ENCODE measurements at regions not wholly inside any gene's neighbourhood (a gene's known extent, or its start where the extent isn't known, plus 50 kb on each side); places are given as distances from the start of the nearest gene placed in this dataset.

DNA sequence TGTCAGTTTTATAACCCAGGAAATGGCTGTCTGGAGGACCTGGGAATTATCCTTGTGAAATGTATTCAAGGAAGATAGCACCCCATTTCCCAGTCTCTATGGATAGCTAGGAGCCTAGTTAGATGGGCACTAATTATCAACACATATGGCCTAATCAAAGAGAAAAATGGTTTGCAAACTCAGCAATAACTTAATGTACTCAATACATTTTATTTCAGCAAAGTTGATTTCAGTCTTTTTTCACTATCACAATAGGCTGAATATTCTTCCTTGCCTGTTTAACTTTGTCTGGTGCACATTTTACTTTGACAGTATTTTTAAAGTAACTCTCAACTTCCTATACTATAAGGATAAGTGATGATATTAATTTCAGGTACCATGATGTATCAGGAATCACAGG, 756.3 kb downstream of the CCDC85A start:
- ChIA-PET CTCF (no interaction called here), POLR2A (no interaction called here)
- TF ChIP-seq, protein P1, sequence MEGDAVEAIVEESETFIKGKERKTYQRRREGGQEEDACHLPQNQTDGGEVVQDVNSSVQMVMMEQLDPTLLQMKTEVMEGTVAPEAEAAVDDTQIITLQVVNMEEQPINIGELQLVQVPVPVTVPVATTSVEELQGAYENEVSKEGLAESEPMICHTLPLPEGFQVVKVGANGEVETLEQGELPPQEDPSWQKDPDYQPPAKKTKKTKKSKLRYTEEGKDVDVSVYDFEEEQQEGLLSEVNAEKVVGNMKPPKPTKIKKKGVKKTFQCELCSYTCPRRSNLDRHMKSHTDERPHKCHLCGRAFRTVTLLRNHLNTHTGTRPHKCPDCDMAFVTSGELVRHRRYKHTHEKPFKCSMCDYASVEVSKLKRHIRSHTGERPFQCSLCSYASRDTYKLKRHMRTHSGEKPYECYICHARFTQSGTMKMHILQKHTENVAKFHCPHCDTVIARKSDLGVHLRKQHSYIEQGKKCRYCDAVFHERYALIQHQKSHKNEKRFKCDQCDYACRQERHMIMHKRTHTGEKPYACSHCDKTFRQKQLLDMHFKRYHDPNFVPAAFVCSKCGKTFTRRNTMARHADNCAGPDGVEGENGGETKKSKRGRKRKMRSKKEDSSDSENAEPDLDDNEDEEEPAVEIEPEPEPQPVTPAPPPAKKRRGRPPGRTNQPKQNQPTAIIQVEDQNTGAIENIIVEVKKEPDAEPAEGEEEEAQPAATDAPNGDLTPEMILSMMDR (IDR thresholded peaks at IDR 0.05; ENCODE audit: unreplicated experiment), result no peak
- DNase-seq (ENCODE audit: unreplicated experiment), result no peak
- Mint-ChIP-seq H3K27ac (ENCODE audit: low read depth, unreplicated experiment) (no peak overlapping the region), H3K9me3 (ENCODE audit: unreplicated experiment) (no peaks in the 10 kb centered on the region), H3K4me1 (ENCODE audit: insufficient read depth, unreplicated experiment) (no peaks in the 10 kb centered on the region), H3K27me3 (ENCODE audit: insufficient read depth, unreplicated experiment) (no peaks in the 10 kb centered on the region), H3K36me3 (ENCODE audit: insufficient read depth, unreplicated experiment) (no peaks in the 10 kb centered on the region), H3K4me3 (ENCODE audit: unreplicated experiment) (no peak overlapping the region)
- BruUV-seq (replicated peaks), result no TSS peak
- intact Hi-C loops (cut with micrococcal nuclease), result no loop called here

DNA sequence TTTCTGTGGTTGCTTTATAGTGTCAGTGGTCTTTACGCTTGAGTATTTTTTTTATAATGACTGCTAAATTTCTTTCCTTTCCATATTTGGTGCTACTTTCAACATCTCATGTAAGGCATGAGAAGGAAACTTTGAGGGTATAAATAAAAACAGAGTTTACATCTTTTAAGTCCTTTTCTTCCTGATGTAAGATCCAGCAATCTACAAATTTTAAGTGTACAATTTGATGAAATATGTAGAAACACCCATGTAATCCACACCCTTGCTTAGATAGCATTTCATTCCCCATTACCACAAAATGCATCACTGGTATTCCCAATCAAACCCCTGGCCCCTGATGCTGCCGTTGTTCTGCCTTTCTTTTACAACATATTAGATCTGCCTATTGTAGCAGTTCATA, 769.1 kb downstream of the CCDC85A start:
- TF ChIP-seq, protein P1 (IDR thresholded peaks at IDR 0.05; ENCODE audit: unreplicated experiment), result no peak
- no peaks in the 10 kb centered on the region for H3K36me3 Mint-ChIP-seq (ENCODE audit: insufficient read depth, unreplicated experiment)

DNA sequence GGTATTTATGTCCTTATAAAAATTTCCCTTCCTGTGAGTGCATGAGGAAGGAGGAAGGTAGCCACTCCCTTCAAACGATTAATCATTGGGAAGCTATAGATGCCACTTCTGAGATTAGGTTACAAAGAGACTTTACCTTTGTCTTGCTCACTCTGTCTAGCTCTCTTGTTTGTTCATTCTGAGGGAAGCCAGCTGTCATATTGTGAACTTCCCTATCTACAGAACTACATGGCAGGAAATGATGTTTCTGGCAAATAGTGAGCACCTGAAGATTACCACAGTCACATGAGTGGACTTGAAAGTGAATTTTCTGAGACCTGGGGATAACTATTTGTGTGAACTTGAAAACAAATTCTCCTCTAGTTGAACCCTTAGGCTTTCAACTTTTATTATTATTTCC, 776.8 kb downstream of the CCDC85A start:
- Mint-ChIP-seq H3K27me3 (ENCODE audit: insufficient read depth, unreplicated experiment) (no peaks in the 10 kb centered on the region), H3K4me3 (ENCODE audit: unreplicated experiment) (no peak overlapping the region), H3K27ac (ENCODE audit: low read depth, unreplicated experiment) (no peak overlapping the region), H3K9me3 (ENCODE audit: unreplicated experiment) (peaks cover 8% of the 10 kb centered on the region), H3K4me1 (ENCODE audit: insufficient read depth, unreplicated experiment) (no peaks in the 10 kb centered on the region), H3K36me3 (ENCODE audit: insufficient read depth, unreplicated experiment) (no peaks in the 10 kb centered on the region)
- intact Hi-C loops (cut with micrococcal nuclease), result loop anchor here (10.0 kb wide), 1 partner anchor 534 kb away; no protein-coding TSS in a partner anchor
- ChIA-PET POLR2A (no interaction called here), CTCF (interaction anchor here (0.6 to 0.7 kb wide), 2 partner anchors 9 to 399 kb away, joined by 3 to 4 read pairs; no protein-coding TSS in a partner anchor)
- DNase-seq (ENCODE audit: unreplicated experiment), result no peak
- TF ChIP-seq, protein P1 (IDR thresholded peaks at IDR 0.05; ENCODE audit: unreplicated experiment), result no peak
- no TSS peak for BruUV-seq (replicated peaks)

More for the DNA sequence above, 769.1 kb downstream of the CCDC85A start:
- Mint-ChIP-seq H3K27me3 (ENCODE audit: insufficient read depth, unreplicated experiment) (no peaks in the 10 kb centered on the region), H3K9me3 (ENCODE audit: unreplicated experiment) (peaks cover 15% of the 10 kb centered on the region), H3K27ac (ENCODE audit: low read depth, unreplicated experiment) (no peak overlapping the region), H3K4me3 (ENCODE audit: unreplicated experiment) (no peak overlapping the region), H3K4me1 (ENCODE audit: insufficient read depth, unreplicated experiment) (no peaks in the 10 kb centered on the region)
- ChIA-PET POLR2A (no interaction called here), CTCF (no interaction called here)
- intact Hi-C loops (cut with micrococcal nuclease), result no loop called here
- BruUV-seq (replicated peaks), result no TSS peak
- DNase-seq (ENCODE audit: unreplicated experiment), result no peak

DNA sequence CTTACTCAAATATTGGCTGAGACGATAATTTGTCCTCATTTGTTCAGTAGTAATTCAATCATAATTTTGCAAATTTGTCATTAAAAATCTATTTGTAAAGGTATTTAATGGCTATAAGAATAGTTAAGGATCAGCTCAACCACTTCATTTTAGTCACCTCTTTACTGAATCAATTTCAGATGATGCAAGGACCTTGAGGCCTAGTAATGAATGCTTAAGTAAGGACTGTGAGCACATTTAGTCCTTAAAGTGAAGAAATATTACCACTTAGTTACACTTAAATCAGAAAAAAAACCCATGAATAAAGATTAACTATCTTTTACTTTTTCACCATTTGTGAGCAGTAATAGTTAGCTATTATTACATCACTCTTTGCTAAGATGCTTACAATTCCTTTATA, 778.9 kb downstream of the CCDC85A start:
- CTCF ChIA-PET, result no interaction called here
- no peaks in the 10 kb centered on the region for H3K36me3 Mint-ChIP-seq (ENCODE audit: insufficient read depth, unreplicated experiment)
- no peak for DNase-seq (ENCODE audit: unreplicated experiment)
- POLR2A ChIA-PET, result interaction anchor here (1.0 kb wide), 1 partner anchor 43 kb away, joined by 4 read pairs; no protein-coding TSS in a partner anchor
- no peak overlapping the region for H3K27ac Mint-ChIP-seq (ENCODE audit: low read depth, unreplicated experiment)
- H3K9me3 Mint-ChIP-seq (ENCODE audit: unreplicated experiment), result no peaks in the 10 kb centered on the region
- H3K4me1 Mint-ChIP-seq (ENCODE audit: insufficient read depth, unreplicated experiment), result no peaks in the 10 kb centered on the region
- no peak overlapping the region for H3K4me3 Mint-ChIP-seq (ENCODE audit: unreplicated experiment)
- H3K27me3 Mint-ChIP-seq (ENCODE audit: insufficient read depth, unreplicated experiment), result no peaks in the 10 kb centered on the region
- intact Hi-C loops (cut with micrococcal nuclease), result loop anchor here (10.0 kb wide), 1 partner anchor 532 kb away; no protein-coding TSS in a partner anchor
- TF ChIP-seq, protein P1 (IDR thresholded peaks at IDR 0.05; ENCODE audit: unreplicated experiment), result no peak
- BruUV-seq (replicated peaks), result no TSS peak
